HCT116 (cell line): ENCODE measurements at regions not wholly inside any gene's neighbourhood (a gene's known extent, or its start where the extent isn't known, plus 50 kb on each side); places are given as distances from the start of the nearest gene placed in this dataset.

Experiments used
- CBX3 ChIP-seq: IDR thresholded peaks from 2 replicates; pipeline ENCODE4 v1.6.1; 2012; ENCODE audit warnings: low read depth
- CEBPB ChIP-seq: IDR thresholded peaks from 2 replicates; pipeline ENCODE4 v1.6.1; 2012; ENCODE audit warnings: low read depth
- EZH2 ChIP-seq: fragments of 200-600 bp; sonication (generic); IDR thresholded peaks from 2 replicates; pipeline ENCODE4 v1.6.1; 2017; ENCODE audit warnings: antibody characterized with exemption, mixed run types
- EZH2phosphoT487 ChIP-seq: fragments of 200-600 bp; IDR thresholded peaks from 2 replicates; pipeline ENCODE4 v1.6.1; 2018; ENCODE audit warnings: antibody characterized with exemption, borderline replicate concordance
- FOSL1 ChIP-seq: IDR thresholded peaks from 2 replicates; pipeline ENCODE4 v1.6.1; 2012; ENCODE audit warnings: low read depth
- JUND ChIP-seq: IDR thresholded peaks from 2 replicates; pipeline ENCODE4 v1.6.1; 2012
- POLR2A ChIP-seq: IDR thresholded peaks from 2 replicates; pipeline ENCODE4 v1.7.0; 2011; ENCODE audit warnings: borderline replicate concordance; ENCODE audit not compliant: insufficient read depth, insufficient read length; ENCODE audit errors: extremely low read depth
- SP1 ChIP-seq: IDR thresholded peaks from 2 replicates; pipeline ENCODE4 v1.6.1; 2012; ENCODE audit warnings: low read depth
- YY1 ChIP-seq: IDR thresholded peaks from 2 replicates; pipeline ENCODE4 v1.6.1; 2011; ENCODE audit warnings: low read length, low read depth, moderate library complexity, mild to moderate bottlenecking; ENCODE audit not compliant: insufficient replicate concordance; ENCODE audit errors: extremely low read depth
- ZFX ChIP-seq: fragments of 450-650 bp; IDR thresholded peaks from 2 replicates; pipeline ENCODE4 v1.6.1; 2017
- TF ChIP-seq, protein P1 (sequence below), 3 experiments: fragments of 200-600 bp in 1 of 3; sonication (generic) in 1 of 3; IDR thresholded peaks in 2 of 3; conservative IDR thresholded peaks in 1 of 3; 2 replicates each; pipeline ENCODE4 v1.5.1; 2012 to 2017; ENCODE audit warnings: low read depth in 2 of 3, low read length in 2 of 3, antibody characterized with exemption in 1 of 3, borderline replicate concordance in 1 of 3, control low read depth in 1 of 3, mild to moderate bottlenecking in 1 of 3, mixed read lengths in 1 of 3, mixed run types in 1 of 3, moderate library complexity in 1 of 3; ENCODE audit not compliant: insufficient read depth in 1 of 3
- TF ChIP-seq, protein P2 (sequence below): IDR thresholded peaks from 2 replicates; pipeline ENCODE4 v1.6.1; 2012

DNA sequence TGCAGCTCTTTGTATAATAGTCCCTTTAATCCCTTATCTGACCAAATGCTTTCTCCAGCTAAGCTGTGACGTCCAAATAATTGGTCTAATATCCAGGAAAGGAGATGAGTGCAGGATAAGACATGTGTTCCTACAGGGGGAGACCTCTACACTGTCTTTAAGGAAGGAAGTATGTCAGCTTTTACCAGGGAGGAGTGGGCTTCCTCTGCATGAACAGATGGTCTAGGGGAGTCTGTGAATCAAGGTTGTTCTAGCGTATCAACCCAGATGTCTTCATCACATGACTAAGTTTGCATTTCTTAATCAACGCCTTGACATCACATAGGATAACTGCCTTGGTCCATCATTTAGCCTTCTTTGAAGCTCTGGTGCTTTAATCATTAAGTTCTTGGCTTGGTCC is 528.2 kb downstream of the MRPL39 start:
- TF ChIP-seq, protein P1, sequence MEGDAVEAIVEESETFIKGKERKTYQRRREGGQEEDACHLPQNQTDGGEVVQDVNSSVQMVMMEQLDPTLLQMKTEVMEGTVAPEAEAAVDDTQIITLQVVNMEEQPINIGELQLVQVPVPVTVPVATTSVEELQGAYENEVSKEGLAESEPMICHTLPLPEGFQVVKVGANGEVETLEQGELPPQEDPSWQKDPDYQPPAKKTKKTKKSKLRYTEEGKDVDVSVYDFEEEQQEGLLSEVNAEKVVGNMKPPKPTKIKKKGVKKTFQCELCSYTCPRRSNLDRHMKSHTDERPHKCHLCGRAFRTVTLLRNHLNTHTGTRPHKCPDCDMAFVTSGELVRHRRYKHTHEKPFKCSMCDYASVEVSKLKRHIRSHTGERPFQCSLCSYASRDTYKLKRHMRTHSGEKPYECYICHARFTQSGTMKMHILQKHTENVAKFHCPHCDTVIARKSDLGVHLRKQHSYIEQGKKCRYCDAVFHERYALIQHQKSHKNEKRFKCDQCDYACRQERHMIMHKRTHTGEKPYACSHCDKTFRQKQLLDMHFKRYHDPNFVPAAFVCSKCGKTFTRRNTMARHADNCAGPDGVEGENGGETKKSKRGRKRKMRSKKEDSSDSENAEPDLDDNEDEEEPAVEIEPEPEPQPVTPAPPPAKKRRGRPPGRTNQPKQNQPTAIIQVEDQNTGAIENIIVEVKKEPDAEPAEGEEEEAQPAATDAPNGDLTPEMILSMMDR (IDR thresholded peaks at IDR 0.05 in 2 of 3, conservative IDR thresholded peaks at IDR 0.05 in 1 of 3; ENCODE audit: borderline replicate concordance in 1 of 3, insufficient read depth in 1 of 3, low read depth in 2 of 3, low read length in 2 of 3), result no peak
- TF ChIP-seq POLR2A (no peak), CEBPB (no peak), ZFX (no peak), JUND (no peak), EZH2phosphoT487 (no peak), YY1 (no peak), CBX3 (no peak), FOSL1 (no peak), SP1 (no peak), EZH2 (no peak)
- TF ChIP-seq, protein P2, sequence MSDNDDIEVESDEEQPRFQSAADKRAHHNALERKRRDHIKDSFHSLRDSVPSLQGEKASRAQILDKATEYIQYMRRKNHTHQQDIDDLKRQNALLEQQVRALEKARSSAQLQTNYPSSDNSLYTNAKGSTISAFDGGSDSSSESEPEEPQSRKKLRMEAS, result no peak
